GM23338 (cell line): ENCODE measurements at regions not wholly inside any gene's neighbourhood (a gene's known extent, or its start where the extent isn't known, plus 50 kb on each side); places are given as distances from the start of the nearest gene placed in this dataset.
"Not testable (repeated sequence)": the region's sequence is repeated elsewhere in the genome, so short reads cannot be mapped to it uniquely, and the experiment has no call there.

ENCODE experiments used
- ATAC-seq: fragments of 200-7000 bp; cut with Tn5 transposase; 3 replicates; pipeline ENCODE4 v1.9.1; 2020
- DNase-seq: peaks from one replicate; pipeline ENCODE4 v3.0.0-alpha.2; 2015; ENCODE audit warnings: low spot score
- H2AFZ ChIP-seq: fragments of 200-600 bp; sonication (generic); 2 replicates; pipeline ENCODE4 v1.8.0; 2016; ENCODE audit warnings: antibody characterized with exemption, mild to moderate bottlenecking, moderate library complexity
- H3F3A ChIP-seq: fragments of 200-600 bp; sonication (generic); replicated peaks from 2 replicates; pipeline ENCODE4 v1.8.0; 2017; ENCODE audit warnings: antibody characterized with exemption, mixed run types, low read depth
- H3K27ac ChIP-seq: fragments of 200-600 bp; sonication (generic); 2 replicates; pipeline ENCODE4 v1.6.1; 2016; ENCODE audit warnings: low read depth
- H3K27me3 ChIP-seq: fragments of 200-600 bp; sonication (generic); 2 replicates; pipeline ENCODE4 v1.8.0; 2016; ENCODE audit warnings: mild to moderate bottlenecking, mixed run types, moderate library complexity; ENCODE audit not compliant: insufficient read depth
- H3K36me3 ChIP-seq: fragments of 200-600 bp; sonication (generic); 2 replicates; pipeline ENCODE4 v1.8.0; 2016; ENCODE audit warnings: mild to moderate bottlenecking; ENCODE audit not compliant: insufficient read depth
- H3K4me1 ChIP-seq: fragments of 200-600 bp; sonication (generic); 2 replicates; pipeline ENCODE4 v1.8.0; 2016; ENCODE audit warnings: mild to moderate bottlenecking, moderate library complexity; ENCODE audit not compliant: insufficient read depth
- H3K4me2 ChIP-seq: fragments of 200-600 bp; sonication (generic); 2 replicates; pipeline ENCODE4 v1.7.1; 2017; ENCODE audit warnings: mixed run types
- H3K4me3 ChIP-seq: fragments of 200-600 bp; sonication (generic); 2 replicates; pipeline ENCODE4 v1.6.1; 2016; ENCODE audit warnings: mixed run types
- H3K79me2 ChIP-seq: fragments of 200-600 bp; sonication (generic); replicated peaks from 2 replicates; pipeline ENCODE4 v1.8.0; 2017; ENCODE audit warnings: mild to moderate bottlenecking; ENCODE audit not compliant: insufficient read depth
- H3K9me2 ChIP-seq: fragments of 200-600 bp; sonication (generic); 2 replicates; pipeline ENCODE4 v1.8.0; 2017; ENCODE audit not compliant: insufficient read depth
- H4K20me1 ChIP-seq: fragments of 200-600 bp; sonication (generic); replicated peaks from 2 replicates; pipeline ENCODE4 v1.8.0; 2017; ENCODE audit warnings: mild to moderate bottlenecking; ENCODE audit not compliant: insufficient read depth
- H3K27ac Mint-ChIP-seq: 2 replicates; pipeline ENCODE4 v1.8.0; 2020; ENCODE audit warnings: inconsistent platforms, mild to moderate bottlenecking, moderate library complexity, mixed read lengths
- H3K27me3 Mint-ChIP-seq: 3 replicates; pipeline ENCODE4 v1.8.0; 2022; ENCODE audit warnings: low read depth, mild to moderate bottlenecking, moderate library complexity, mixed read lengths, inconsistent platforms; ENCODE audit not compliant: insufficient read depth, poor library complexity
- H3K36me3 Mint-ChIP-seq: 3 replicates; pipeline ENCODE4 v1.8.0; 2021; ENCODE audit warnings: low read depth, mild to moderate bottlenecking, inconsistent platforms, moderate library complexity, mixed read lengths
- H3K4me1 Mint-ChIP-seq: 3 replicates; pipeline ENCODE4 v1.8.0; 2020; ENCODE audit warnings: mild to moderate bottlenecking, inconsistent platforms, mixed read lengths
- H3K4me3 Mint-ChIP-seq: 3 replicates; pipeline ENCODE4 v1.8.0; 2021; ENCODE audit warnings: moderate library complexity, mild to moderate bottlenecking, inconsistent platforms, mixed read lengths
- H3K9me3 Mint-ChIP-seq: 3 replicates; pipeline ENCODE4 v1.8.0; 2020; ENCODE audit warnings: moderate library complexity, mild to moderate bottlenecking, inconsistent platforms, mixed read lengths
- CREB1 ChIP-seq: fragments of 250-450 bp; sonication (Bioruptor Pico); IDR thresholded peaks from 2 replicates; pipeline ENCODE4 v1.5.0; 2020; ENCODE audit warnings: low read depth, mild to moderate bottlenecking, moderate library complexity
- ETS1 ChIP-seq: IDR thresholded peaks from 2 replicates; pipeline ENCODE4 v1.6.1; 2016; ENCODE audit warnings: antibody characterized with exemption
- JUNB ChIP-seq: IDR thresholded peaks from one replicate; pipeline ENCODE4 v1.6.1; 2016; ENCODE audit warnings: antibody characterized with exemption; ENCODE audit not compliant: unreplicated experiment
- NANOG ChIP-seq: IDR thresholded peaks from 2 replicates; pipeline ENCODE4 v1.6.1; 2016; ENCODE audit warnings: antibody characterized with exemption, borderline replicate concordance
- STAT1 ChIP-seq: IDR thresholded peaks from one replicate; pipeline ENCODE4 v1.6.1; 2016; ENCODE audit warnings: antibody characterized with exemption; ENCODE audit not compliant: unreplicated experiment
- TF ChIP-seq, protein P1 (sequence below): fragments of 250-450 bp; sonication (Bioruptor Pico); IDR thresholded peaks from 2 replicates; pipeline ENCODE4 v1.5.0; 2020; ENCODE audit warnings: mild to moderate bottlenecking, moderate library complexity
- TF ChIP-seq, protein P2 (sequence below): IDR thresholded peaks from one replicate; pipeline ENCODE4 v1.6.1; 2018; ENCODE audit warnings: antibody characterized with exemption; ENCODE audit not compliant: unreplicated experiment

DNA sequence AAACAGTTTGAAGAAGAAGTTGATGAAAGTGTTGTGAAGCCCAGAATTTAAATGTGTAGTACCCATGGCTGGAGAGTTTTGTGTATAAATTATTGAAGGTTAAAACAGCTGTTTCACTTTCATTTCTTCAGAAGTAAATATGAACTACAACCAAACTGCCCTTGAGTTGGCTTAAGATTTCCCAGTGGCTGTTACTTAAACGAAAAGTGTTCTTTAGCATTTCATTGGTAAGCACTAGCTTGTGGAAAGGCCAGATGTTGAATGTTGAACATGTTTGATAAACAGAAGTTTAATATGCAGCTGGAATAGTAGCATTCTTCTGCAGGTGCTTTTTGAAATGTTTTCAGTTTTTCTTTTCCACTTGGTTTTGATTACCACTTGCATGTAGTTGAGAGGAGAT lies 83.2 kb upstream of the TNRC6B start:
- Histone ChIP-seq H3F3A (no peaks in the 10 kb centered on the region), H3K4me3 (no peak overlapping the region), H3K79me2 (0 out of 2 replicates have a peak, but pooled peaks cover 9% of the 10 kb centered on the region), H4K20me1 (no peaks in the 10 kb centered on the region), H2AFZ (no peak overlapping the region), H3K4me1 (no peaks in the 10 kb centered on the region), H3K4me2 (no peak overlapping the region), H3K27ac (no peak overlapping the region), H3K27me3 (no peaks in the 10 kb centered on the region), H3K36me3 (no peaks in the 10 kb centered on the region), H3K9me2 (no peaks in the 10 kb centered on the region)
- DNase-seq (no peak), ATAC-seq (no peak)
- H3K4me1 Mint-ChIP-seq, result no peaks in the 10 kb centered on the region
- H3K9me3 Mint-ChIP-seq, result no peaks in the 10 kb centered on the region
- H3K4me3 Mint-ChIP-seq, result no peak overlapping the region
- peaks cover 2% of the 10 kb centered on the region for H3K27me3 Mint-ChIP-seq
- TF ChIP-seq NANOG, result no peak
- no peak for TF ChIP-seq JUNB
- no peak for TF ChIP-seq STAT1
- no peak for TF ChIP-seq CREB1
- H3K36me3 Mint-ChIP-seq, result no peaks in the 10 kb centered on the region
- no peak overlapping the region for H3K27ac Mint-ChIP-seq

- not testable (repeated sequence) for H3K4me2 ChIP-seq, H3K36me3 Mint-ChIP-seq, H3K4me3 Mint-ChIP-seq
Observed at GRCh38 chr22:40099887-40100286, 77.8 kb upstream of the TNRC6B start.

DNA sequence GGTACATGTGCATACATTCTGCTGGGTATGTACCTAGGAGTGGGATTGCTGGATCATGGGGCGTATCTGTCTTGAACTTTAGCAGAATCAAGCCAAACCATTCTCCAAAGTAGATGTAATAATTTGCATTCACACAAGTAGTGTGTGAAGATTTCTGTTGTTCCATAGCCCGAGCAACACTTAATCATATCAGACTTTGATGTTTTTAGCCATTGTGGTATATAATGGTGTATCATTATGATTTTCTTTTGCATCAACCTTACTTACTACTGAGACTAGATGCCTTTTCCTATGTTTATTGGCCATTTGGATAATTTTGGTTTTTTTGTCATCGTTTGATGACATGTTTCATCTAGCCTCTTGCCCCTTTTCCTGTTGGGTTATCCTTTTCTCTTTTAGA lies 72.0 kb upstream of the TNRC6B start:
- Histone ChIP-seq H3F3A (no peaks in the 10 kb centered on the region), H4K20me1 (peaks cover 3% of the 10 kb centered on the region), H3K27ac (no peak overlapping the region), H3K79me2 (peaks cover 19% of the 10 kb centered on the region), H2AFZ (no peak overlapping the region), H3K4me2 (no peak overlapping the region), H3K4me3 (no peak overlapping the region), H3K36me3 (no peaks in the 10 kb centered on the region), H3K9me2 (no peaks in the 10 kb centered on the region), H3K27me3 (no peaks in the 10 kb centered on the region), H3K4me1 (no peaks in the 10 kb centered on the region; the same call in 1 of the 2 replicates)
- no peak for DNase-seq
- no peak for ATAC-seq
- Mint-ChIP-seq H3K4me1 (peaks cover 13% of the 10 kb centered on the region), H3K9me3 (no peaks in the 10 kb centered on the region), H3K27ac (no peak overlapping the region), H3K4me3 (no peak overlapping the region), H3K36me3 (no peaks in the 10 kb centered on the region), H3K27me3 (peaks cover 2% of the 10 kb centered on the region)
- no peak for TF ChIP-seq CREB1
- no peak for TF ChIP-seq JUNB
- TF ChIP-seq, protein P1, sequence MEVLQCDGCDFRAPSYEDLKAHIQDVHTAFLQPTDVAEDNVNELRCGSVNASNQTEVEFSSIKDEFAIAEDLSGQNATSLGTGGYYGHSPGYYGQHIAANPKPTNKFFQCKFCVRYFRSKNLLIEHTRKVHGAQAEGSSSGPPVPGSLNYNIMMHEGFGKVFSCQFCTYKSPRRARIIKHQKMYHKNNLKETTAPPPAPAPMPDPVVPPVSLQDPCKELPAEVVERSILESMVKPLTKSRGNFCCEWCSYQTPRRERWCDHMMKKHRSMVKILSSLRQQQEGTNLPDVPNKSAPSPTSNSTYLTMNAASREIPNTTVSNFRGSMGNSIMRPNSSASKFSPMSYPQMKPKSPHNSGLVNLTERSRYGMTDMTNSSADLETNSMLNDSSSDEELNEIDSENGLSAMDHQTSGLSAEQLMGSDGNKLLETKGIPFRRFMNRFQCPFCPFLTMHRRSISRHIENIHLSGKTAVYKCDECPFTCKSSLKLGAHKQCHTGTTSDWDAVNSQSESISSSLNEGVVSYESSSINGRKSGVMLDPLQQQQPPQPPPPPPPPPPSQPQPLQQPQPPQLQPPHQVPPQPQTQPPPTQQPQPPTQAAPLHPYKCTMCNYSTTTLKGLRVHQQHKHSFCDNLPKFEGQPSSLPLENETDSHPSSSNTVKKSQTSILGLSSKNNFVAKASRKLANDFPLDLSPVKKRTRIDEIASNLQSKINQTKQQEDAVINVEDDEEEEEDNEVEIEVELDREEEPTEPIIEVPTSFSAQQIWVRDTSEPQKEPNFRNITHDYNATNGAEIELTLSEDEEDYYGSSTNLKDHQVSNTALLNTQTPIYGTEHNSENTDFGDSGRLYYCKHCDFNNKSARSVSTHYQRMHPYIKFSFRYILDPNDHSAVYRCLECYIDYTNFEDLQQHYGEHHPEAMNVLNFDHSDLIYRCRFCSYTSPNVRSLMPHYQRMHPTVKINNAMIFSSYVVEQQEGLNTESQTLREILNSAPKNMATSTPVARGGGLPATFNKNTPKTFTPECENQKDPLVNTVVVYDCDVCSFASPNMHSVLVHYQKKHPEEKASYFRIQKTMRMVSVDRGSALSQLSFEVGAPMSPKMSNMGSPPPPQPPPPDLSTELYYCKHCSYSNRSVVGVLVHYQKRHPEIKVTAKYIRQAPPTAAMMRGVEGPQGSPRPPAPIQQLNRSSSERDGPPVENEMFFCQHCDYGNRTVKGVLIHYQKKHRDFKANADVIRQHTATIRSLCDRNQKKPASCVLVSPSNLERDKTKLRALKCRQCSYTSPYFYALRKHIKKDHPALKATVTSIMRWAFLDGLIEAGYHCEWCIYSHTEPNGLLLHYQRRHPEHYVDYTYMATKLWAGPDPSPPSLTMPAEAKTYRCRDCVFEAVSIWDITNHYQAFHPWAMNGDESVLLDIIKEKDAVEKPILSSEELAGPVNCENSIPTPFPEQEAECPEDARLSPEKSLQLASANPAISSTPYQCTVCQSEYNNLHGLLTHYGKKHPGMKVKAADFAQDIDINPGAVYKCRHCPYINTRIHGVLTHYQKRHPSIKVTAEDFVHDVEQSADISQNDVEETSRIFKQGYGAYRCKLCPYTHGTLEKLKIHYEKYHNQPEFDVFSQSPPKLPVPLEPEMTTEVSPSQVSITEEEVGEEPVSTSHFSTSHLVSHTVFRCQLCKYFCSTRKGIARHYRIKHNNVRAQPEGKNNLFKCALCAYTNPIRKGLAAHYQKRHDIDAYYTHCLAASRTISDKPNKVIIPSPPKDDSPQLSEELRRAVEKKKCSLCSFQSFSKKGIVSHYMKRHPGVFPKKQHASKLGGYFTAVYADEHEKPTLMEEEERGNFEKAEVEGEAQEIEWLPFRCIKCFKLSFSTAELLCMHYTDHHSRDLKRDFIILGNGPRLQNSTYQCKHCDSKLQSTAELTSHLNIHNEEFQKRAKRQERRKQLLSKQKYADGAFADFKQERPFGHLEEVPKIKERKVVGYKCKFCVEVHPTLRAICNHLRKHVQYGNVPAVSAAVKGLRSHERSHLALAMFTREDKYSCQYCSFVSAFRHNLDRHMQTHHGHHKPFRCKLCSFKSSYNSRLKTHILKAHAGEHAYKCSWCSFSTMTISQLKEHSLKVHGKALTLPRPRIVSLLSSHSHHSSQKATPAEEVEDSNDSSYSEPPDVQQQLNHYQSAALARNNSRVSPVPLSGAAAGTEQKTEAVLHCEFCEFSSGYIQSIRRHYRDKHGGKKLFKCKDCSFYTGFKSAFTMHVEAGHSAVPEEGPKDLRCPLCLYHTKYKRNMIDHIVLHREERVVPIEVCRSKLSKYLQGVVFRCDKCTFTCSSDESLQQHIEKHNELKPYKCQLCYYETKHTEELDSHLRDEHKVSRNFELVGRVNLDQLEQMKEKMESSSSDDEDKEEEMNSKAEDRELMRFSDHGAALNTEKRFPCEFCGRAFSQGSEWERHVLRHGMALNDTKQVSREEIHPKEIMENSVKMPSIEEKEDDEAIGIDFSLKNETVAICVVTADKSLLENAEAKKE (CRISPR knock-in tag), result no peak
- TF ChIP-seq, protein P2, sequence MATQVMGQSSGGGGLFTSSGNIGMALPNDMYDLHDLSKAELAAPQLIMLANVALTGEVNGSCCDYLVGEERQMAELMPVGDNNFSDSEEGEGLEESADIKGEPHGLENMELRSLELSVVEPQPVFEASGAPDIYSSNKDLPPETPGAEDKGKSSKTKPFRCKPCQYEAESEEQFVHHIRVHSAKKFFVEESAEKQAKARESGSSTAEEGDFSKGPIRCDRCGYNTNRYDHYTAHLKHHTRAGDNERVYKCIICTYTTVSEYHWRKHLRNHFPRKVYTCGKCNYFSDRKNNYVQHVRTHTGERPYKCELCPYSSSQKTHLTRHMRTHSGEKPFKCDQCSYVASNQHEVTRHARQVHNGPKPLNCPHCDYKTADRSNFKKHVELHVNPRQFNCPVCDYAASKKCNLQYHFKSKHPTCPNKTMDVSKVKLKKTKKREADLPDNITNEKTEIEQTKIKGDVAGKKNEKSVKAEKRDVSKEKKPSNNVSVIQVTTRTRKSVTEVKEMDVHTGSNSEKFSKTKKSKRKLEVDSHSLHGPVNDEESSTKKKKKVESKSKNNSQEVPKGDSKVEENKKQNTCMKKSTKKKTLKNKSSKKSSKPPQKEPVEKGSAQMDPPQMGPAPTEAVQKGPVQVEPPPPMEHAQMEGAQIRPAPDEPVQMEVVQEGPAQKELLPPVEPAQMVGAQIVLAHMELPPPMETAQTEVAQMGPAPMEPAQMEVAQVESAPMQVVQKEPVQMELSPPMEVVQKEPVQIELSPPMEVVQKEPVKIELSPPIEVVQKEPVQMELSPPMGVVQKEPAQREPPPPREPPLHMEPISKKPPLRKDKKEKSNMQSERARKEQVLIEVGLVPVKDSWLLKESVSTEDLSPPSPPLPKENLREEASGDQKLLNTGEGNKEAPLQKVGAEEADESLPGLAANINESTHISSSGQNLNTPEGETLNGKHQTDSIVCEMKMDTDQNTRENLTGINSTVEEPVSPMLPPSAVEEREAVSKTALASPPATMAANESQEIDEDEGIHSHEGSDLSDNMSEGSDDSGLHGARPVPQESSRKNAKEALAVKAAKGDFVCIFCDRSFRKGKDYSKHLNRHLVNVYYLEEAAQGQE, result no peak
- TF ChIP-seq ETS1, result no peak

More at GRCh38 chr22:40099887-40100286, 77.8 kb upstream of the TNRC6B start:
- not testable (repeated sequence) for H3K27ac Mint-ChIP-seq, H3K9me2 ChIP-seq, DNase-seq, H3K4me1 ChIP-seq, H2AFZ ChIP-seq, H3K27me3 ChIP-seq, H3K9me3 Mint-ChIP-seq, H3K27ac ChIP-seq, H3F3A ChIP-seq, H3K27me3 Mint-ChIP-seq, H3K4me3 ChIP-seq, H3K36me3 ChIP-seq, H3K4me1 Mint-ChIP-seq, H4K20me1 ChIP-seq, H3K79me2 ChIP-seq, ATAC-seq
